ENCODE measurements at regions not wholly inside any gene's neighbourhood (a gene's known extent, or its start where the extent isn't known, plus 50 kb on each side); places are given as distances from the start of the nearest gene placed in this dataset.
A peak's percentile ranks its signal among the peaks of the same experiment; 100 is the strongest.

- Histone ChIP-seq H3K27ac (ENCODE audit: low read depth, low read length) (peak overlapping the region; percentile 7; the same call in 1 of the 2 replicates), H2AFZ (ENCODE audit: low read length, unreplicated experiment) (peak overlapping the region; percentile 26)
Observed at GRCh38 chr6:45714741-45715507, 300.7 kb downstream of the CLIC5 start.

GRCh38 chr6:45714006-45714730 lies 301.5 kb downstream of the CLIC5 start:
- Histone ChIP-seq H3K4me1 (ENCODE audit: control insufficient read depth, insufficient read depth, low read length, unreplicated experiment) (peaks cover 36% of the 10 kb centered on the region), H3K4me3 (ENCODE audit: low read depth, low read length) (no peak overlapping the region), H3K36me3 (ENCODE audit: insufficient read depth, low read length) (no peaks in the 10 kb centered on the region), H3K79me2 (ENCODE audit: control insufficient read depth, insufficient read depth, low read length, unreplicated experiment) (no peaks in the 10 kb centered on the region), H2AFZ (ENCODE audit: low read length, unreplicated experiment) (peak overlapping the region; percentile 26), H3K27me3 (ENCODE audit: insufficient read depth, low read length) (no peaks in the 10 kb centered on the region), H3K27ac (ENCODE audit: low read depth, low read length) (peak overlapping the region; percentile 7; the same call in 1 of the 2 replicates)

More at GRCh38 chr6:45714741-45715507, 300.7 kb downstream of the CLIC5 start:
- no peaks in the 10 kb centered on the region for H3K79me2 ChIP-seq (ENCODE audit: control insufficient read depth, insufficient read depth, low read length, unreplicated experiment)
- no peaks in the 10 kb centered on the region for H3K36me3 ChIP-seq (ENCODE audit: insufficient read depth, low read length)
- no peaks in the 10 kb centered on the region for H3K27me3 ChIP-seq (ENCODE audit: insufficient read depth, low read length)
- H3K4me3 ChIP-seq (ENCODE audit: low read depth, low read length), result no peak overlapping the region
- H3K4me1 ChIP-seq (ENCODE audit: control insufficient read depth, insufficient read depth, low read length, unreplicated experiment), result peaks cover 36% of the 10 kb centered on the region
